Transverse colon (tissue), 4 donors: ENCODE measurements at regions not wholly inside any gene's neighbourhood (a gene's known extent, or its start where the extent isn't known, plus 50 kb on each side); places are given as distances from the start of the nearest gene placed in this dataset.

ENCODE experiments used
- POLR2A ChIP-seq: fragments of 450-650 bp; IDR thresholded peaks from one replicate; pipeline ENCODE4 v1.6.1; 2016; ENCODE audit warnings: antibody characterized with exemption, mild to moderate bottlenecking, moderate library complexity
- POLR2AphosphoS5 ChIP-seq, 3 donors: sonication (generic); formaldehyde crosslinking; IDR thresholded peaks; one replicate each; pipeline ENCODE4 v1.6.1; 2016; ENCODE audit warnings: antibody characterized with exemption in 3 of 3
- TF ChIP-seq, protein P1 (sequence below), 5 experiments: fragments of 200-600 bp in 3 of 5; fragments of 450-650 bp in 2 of 5; sonication (generic) in 3 of 5; IDR thresholded peaks; 1 replicate in 2 of 5; 2 replicates in 3 of 5; pipeline ENCODE4 v1.5.1; 2016 to 2017; ENCODE audit warnings: antibody characterized with exemption in 5 of 5, inconsistent platforms in 3 of 5, mild to moderate bottlenecking in 2 of 5, moderate library complexity in 1 of 5

DNA sequence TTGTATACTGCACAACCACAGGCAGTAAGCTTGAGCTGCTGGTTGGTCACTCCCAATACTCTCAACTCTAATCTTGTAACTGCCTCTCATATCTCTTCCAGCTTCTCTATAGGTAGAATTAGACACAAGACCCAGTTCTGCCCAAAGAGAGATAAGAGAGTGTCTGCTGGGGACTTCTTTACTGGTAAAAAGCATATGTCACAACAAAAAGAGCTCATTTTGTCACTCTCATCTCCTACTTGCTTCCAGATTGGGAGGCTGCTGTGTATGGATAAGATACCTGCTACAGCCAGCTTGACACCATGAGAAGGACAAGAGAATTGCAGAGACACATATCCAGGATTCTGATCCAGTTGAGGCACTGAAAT lies 165.2 kb downstream of the PTH2R start:
- TF ChIP-seq, protein P1, sequence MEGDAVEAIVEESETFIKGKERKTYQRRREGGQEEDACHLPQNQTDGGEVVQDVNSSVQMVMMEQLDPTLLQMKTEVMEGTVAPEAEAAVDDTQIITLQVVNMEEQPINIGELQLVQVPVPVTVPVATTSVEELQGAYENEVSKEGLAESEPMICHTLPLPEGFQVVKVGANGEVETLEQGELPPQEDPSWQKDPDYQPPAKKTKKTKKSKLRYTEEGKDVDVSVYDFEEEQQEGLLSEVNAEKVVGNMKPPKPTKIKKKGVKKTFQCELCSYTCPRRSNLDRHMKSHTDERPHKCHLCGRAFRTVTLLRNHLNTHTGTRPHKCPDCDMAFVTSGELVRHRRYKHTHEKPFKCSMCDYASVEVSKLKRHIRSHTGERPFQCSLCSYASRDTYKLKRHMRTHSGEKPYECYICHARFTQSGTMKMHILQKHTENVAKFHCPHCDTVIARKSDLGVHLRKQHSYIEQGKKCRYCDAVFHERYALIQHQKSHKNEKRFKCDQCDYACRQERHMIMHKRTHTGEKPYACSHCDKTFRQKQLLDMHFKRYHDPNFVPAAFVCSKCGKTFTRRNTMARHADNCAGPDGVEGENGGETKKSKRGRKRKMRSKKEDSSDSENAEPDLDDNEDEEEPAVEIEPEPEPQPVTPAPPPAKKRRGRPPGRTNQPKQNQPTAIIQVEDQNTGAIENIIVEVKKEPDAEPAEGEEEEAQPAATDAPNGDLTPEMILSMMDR (IDR thresholded peaks at IDR 0.05): no peak
- TF ChIP-seq POLR2A: no peak
- TF ChIP-seq POLR2AphosphoS5 (IDR thresholded peaks at IDR 0.05): no peak
